ENCODE measurements at regions not wholly inside any gene's neighbourhood (a gene's known extent, or its start where the extent isn't known, plus 50 kb on each side); places are given as distances from the start of the nearest gene placed in this dataset.

GRCh38 chr1:116311756-116312680 is 61.0 kb upstream of the ATP1A1 start:
- Mint-ChIP-seq H3K4me1 (no peaks in the 10 kb centered on the region), H3K27ac (no peak overlapping the region), H3K9me3 (no peaks in the 10 kb centered on the region), H3K27me3 (no peaks in the 10 kb centered on the region), H3K4me3 (no peak overlapping the region)
- ATAC-seq: no peak
- DNase-seq: no peak

DNA sequence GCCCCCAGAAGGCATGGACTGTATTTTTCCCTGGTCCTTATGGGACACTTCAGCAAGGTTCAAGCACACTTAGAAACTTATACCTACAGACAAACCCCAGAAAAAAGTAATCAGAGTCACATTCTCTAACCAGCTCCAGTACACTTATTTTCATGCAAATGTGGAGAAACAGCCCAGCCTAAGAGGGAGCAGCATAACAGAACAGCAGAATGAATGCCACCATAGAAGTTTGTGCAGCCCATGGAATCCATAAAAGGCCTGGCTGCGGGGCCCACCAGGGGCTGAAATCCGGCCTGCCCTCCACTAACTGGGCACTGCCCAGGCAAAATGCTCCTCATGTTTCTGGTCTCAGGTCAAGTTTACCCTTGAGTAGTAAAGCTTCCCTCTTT is 60.4 kb upstream of the ATP1A1 start:
- DNase-seq (no peak), ATAC-seq (no peak)
- Mint-ChIP-seq H3K27me3 (no peaks in the 10 kb centered on the region), H3K27ac (no peak overlapping the region), H3K4me3 (no peak overlapping the region), H3K9me3 (no peaks in the 10 kb centered on the region), H3K4me1 (no peaks in the 10 kb centered on the region)

- no peak overlapping the region for H3K27ac Mint-ChIP-seq
- DNase-seq (no peak), ATAC-seq (no peak)
- no peak overlapping the region for H3K4me3 Mint-ChIP-seq
- no peaks in the 10 kb centered on the region for H3K4me1 Mint-ChIP-seq
- no peaks in the 10 kb centered on the region for H3K27me3 Mint-ChIP-seq
- H3K9me3 Mint-ChIP-seq: no peaks in the 10 kb centered on the region
Observed at GRCh38 chr1:116313776-116314175, 59.3 kb upstream of the ATP1A1 start.

- no peak for DNase-seq
- no peak for ATAC-seq
- Mint-ChIP-seq H3K4me3 (no peak overlapping the region), H3K27me3 (no peaks in the 10 kb centered on the region), H3K27ac (no peak overlapping the region), H3K9me3 (no peaks in the 10 kb centered on the region), H3K4me1 (no peaks in the 10 kb centered on the region)
Observed at GRCh38 chr1:116314305-116314919, 58.6 kb upstream of the ATP1A1 start.

DNA sequence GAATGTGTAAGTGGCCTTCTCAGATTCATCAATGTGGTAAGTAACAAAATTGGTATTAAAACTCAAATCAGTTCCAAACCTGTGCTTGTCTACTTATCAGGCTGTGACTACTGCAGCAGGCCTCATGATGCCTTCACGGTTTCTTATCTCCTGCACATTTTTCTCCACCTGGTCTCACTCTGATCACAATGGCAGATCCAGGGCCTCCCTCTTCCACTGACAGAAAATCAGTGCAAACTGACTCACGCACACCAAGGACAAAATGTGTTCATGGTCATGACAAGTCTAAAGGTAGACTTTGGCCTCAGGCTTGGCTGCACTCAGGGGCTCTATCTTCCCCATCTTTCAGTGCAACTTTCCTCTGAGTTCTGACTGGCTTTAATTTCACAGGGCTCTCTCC is 56.7 kb upstream of the ATP1A1 start:
- Mint-ChIP-seq H3K4me3 (no peak overlapping the region), H3K27ac (no peak overlapping the region), H3K4me1 (peaks cover 7% of the 10 kb centered on the region), H3K27me3 (no peaks in the 10 kb centered on the region), H3K9me3 (no peaks in the 10 kb centered on the region)
- no peak for ATAC-seq
- DNase-seq: no peak

GRCh38 chr1:116318897-116319296 is 54.1 kb upstream of the ATP1A1 start:
- Mint-ChIP-seq H3K27me3 (no peaks in the 10 kb centered on the region), H3K4me1 (peaks cover 23% of the 10 kb centered on the region), H3K27ac (no peak overlapping the region), H3K4me3 (no peak overlapping the region), H3K9me3 (no peaks in the 10 kb centered on the region)
- ATAC-seq (no peak), DNase-seq (no peak)

- Mint-ChIP-seq H3K4me1 (peaks cover 41% of the 10 kb centered on the region), H3K27ac (no peak overlapping the region), H3K9me3 (no peaks in the 10 kb centered on the region), H3K4me3 (no peak overlapping the region), H3K27me3 (no peaks in the 10 kb centered on the region)
- DNase-seq (no peak), ATAC-seq (no peak)
Observed at GRCh38 chr1:116320874-116321273, 52.2 kb upstream of the ATP1A1 start.

DNA sequence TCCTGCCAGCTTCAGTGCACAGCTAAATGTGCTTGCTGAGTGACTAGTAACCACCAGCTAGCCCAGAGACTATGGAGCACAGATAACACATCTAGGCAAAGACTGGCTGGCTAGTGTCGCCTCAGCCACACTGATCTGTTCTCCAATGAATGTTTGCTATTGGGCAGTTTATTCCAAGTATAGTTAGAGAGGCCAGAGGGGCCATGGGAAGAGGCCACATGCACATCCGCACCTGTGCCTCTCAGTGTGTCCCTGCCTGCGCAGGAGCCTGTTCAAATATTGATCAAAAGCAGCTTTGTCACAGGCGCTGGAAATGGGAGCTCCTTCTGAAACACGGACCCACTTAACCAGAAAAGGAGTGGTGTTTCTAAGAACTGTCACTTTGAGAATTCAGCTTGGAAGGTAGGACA is 51.3 kb upstream of the ATP1A1 start:
- Mint-ChIP-seq H3K27ac (no peak overlapping the region), H3K27me3 (no peaks in the 10 kb centered on the region), H3K9me3 (no peaks in the 10 kb centered on the region), H3K4me1 (peaks cover 50% of the 10 kb centered on the region), H3K4me3 (no peak overlapping the region)
- DNase-seq (no peak), ATAC-seq (no peak)

GRCh38 chr1:116322752-116323405 is 50.2 kb upstream of the ATP1A1 start:
- no peak for DNase-seq
- Mint-ChIP-seq H3K4me1 (peaks cover 56% of the 10 kb centered on the region), H3K4me3 (no peak overlapping the region), H3K27ac (no peak overlapping the region), H3K27me3 (no peaks in the 10 kb centered on the region), H3K9me3 (no peaks in the 10 kb centered on the region)
- no peak for ATAC-seq
